Gastrocnemius medialis (tissue), 4 donors: ENCODE measurements at regions not wholly inside any gene's neighbourhood (a gene's known extent, or its start where the extent isn't known, plus 50 kb on each side); places are given as distances from the start of the nearest gene placed in this dataset.

ENCODE experiments used
- CTCF ChIP-seq, 5 experiments: fragments of 450-650 bp in 3 of 5; fragments of 200-600 bp in 2 of 5; sonication (generic) in 2 of 5; IDR thresholded peaks in 4 of 5; conservative IDR thresholded peaks in 1 of 5; 1 replicate in 4 of 5; 2 replicates in 1 of 5; pipeline ENCODE4 v1.5.1; 2016 to 2019; ENCODE audit warnings: antibody characterized with exemption in 5 of 5, mild to moderate bottlenecking in 3 of 5, moderate library complexity in 3 of 5
- POLR2A ChIP-seq, 2 donors: fragments of 450-650 bp; IDR thresholded peaks; one replicate each; pipeline ENCODE4 v1.6.1; 2017; ENCODE audit warnings: antibody characterized with exemption in 2 of 2, mild to moderate bottlenecking in 2 of 2, moderate library complexity in 2 of 2

- no peak for TF ChIP-seq CTCF (IDR thresholded peaks at IDR 0.05 in 4 of 5, conservative IDR thresholded peaks at IDR 0.05 in 1 of 5)
- no peak for TF ChIP-seq POLR2A (IDR thresholded peaks at IDR 0.05)
Measured at GRCh38 chr1:91099746-91100621, 78.1 kb upstream of the ZNF644 start.
